ENCODE measurements at regions not wholly inside any gene's neighbourhood (a gene's known extent, or its start where the extent isn't known, plus 50 kb on each side); places are given as distances from the start of the nearest gene placed in this dataset.

DNA sequence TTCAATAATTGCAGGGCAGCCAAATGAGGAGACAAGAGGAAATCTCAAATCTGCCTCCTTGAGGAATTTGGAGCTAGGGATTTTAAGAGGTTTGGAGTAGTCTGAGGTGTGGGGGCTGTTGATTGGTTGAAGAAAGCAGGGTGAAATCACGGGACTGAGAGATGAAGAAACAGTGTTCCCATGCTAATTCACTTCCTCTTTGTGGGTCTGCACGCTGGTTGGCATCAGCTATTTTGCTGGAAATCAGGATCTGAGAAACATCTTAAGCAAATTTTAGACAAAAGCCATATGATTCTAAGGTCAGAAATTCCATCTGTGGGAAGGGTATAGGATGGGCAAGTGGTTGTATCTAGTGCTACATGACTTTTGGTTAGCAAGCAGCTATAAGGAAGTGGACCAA, 107.1 kb upstream of the PAXBP1 start:
- no peak for ATAC-seq
- no peak for DNase-seq (ENCODE audit: low spot score)

DNA sequence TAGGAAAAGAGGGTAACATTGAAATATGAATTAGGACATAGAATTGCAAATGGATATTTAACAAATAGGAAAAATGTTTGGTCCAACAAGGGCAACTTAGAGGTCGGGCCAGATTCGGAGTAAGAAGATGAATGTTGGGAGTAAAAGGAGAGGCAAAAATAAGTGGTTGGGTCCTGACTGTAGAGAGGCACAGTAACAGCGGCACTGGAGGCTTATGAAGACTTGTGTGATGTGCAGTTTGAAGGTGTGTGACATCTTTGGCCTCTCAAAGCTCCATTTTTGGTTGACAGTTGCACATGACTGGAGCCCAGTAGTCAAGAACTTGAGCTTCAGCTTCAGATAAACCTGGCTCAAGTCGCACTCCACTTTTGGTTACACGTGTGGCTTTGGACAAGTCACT, 109.9 kb upstream of the PAXBP1 start:
- DNase-seq (ENCODE audit: low spot score) (no peak), ATAC-seq (no peak)

DNA sequence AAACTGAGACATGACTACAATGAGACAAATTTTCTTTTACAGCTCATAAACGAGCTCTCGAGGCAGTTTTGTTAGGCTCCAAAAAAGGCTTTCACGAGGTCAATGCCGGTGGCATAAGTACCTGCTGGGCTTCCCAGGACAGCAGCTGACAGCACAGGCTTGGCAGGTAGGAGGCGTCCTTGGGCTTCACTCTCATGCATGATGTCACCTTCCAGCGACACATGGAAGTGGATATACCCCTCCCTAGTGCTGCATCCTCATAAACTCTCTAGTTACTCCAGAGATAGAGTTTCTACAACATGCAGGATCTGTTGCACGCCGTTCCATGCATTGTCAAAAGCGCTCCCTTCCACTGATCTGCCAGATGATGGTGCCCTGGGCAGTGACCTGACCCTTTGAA, 112.5 kb upstream of the PAXBP1 start:
- ATAC-seq, result no peak
- DNase-seq (ENCODE audit: low spot score), result no peak

DNA sequence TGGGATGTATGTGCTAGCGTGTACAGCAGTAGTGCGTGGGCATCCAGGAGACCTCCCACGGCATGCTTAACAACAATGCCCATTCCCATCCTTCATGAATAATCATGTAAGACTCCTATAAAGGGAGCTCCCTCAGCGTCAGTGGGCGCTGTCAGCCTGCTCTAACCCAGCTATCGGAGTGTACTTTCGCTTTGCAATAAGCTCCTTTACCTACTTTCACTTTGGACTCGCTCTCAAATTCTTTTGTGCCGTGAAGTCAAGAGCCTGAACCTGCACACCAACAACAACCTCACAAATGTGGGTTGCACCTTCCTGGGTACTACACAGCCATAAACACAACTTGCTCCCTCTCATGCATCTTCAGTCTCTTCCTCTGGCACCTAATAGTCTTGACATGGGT, 114.8 kb upstream of the PAXBP1 start:
- ATAC-seq (peak; percentile 48), DNase-seq (ENCODE audit: low spot score) (no peak)

DNA sequence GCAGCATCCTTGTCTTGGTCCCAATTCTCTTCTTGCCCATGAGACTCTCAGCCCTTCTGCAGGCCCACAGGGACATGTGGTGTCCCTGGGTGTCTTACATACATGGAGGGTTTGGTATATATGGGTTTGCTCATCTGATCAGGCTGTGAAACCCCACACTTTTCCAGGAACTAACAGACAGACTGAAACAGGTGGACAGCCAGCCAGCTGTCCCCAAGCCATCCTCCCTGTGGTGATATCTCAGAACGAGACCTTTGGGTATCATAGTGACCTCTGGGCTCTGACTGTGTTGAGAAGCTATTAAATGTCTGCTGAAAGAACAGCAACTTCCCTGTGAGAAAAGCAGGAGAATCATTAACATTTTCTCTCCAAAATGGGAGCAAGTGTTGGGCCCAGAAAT, 115.5 kb upstream of the PAXBP1 start:
- ATAC-seq, result no peak
- DNase-seq (ENCODE audit: low spot score), result no peak

DNA sequence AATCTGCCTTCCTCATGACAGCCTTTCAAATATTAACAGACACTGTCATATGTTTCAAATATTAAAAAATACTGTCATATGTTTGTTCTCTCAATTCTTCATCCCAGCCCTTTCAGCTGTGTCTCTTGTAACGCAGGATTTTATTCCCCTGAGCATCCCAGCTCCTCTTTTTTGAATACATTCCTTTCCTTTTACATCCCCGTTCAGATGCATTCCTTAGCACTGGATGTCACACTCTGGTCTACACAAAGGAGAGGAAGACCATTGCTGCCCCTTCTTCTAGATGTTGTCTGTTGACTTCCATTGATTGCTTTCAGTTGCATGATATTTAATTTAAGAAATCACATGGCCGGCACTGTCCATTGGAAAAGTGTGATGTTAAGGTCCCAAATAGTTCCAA, 117.4 kb upstream of the PAXBP1 start:
- no peak for ATAC-seq

DNA sequence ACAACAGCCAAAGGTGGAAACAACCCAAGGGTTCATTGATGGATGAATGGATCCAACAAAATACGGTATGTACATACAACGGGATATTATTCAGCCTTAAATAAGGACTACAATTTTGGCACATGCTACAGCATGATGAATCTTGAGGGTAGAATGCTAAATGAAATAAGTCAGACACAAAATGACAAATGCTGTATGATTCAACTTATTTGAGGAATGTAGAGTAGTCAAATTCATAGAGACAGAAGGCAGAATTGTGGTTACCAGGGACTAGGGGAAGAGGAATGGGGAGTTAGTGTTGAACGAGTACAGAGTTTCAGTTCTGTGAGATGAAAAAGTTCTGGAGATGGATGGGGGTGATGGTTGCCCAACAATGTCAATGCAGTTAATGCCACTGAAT, 118.0 kb upstream of the PAXBP1 start:
- DNase-seq (ENCODE audit: low spot score), result no peak

More for the DNA sequence above, 117.4 kb upstream of the PAXBP1 start:
- DNase-seq (ENCODE audit: low spot score), result no peak

DNA sequence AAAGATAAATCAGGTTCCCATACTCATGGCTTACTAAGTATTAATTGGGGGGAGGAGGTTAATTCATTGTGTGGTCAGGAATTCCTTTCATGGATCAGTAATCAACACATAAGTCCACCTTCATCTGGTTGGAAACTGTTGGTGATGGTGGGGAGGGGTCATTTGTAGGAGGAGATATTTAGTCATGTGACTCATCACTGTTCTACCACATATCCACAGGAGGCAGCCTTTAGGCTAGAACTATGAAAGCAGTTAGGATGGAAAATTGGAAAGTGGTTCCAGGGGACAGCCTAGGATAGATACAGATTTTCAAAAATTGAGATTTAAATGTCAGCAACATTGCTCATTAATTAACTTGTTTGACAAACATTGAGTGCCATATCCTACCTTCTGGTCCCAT, 122.8 kb upstream of the PAXBP1 start:
- no peak for DNase-seq (ENCODE audit: low spot score)
- no peak for ATAC-seq

More for the DNA sequence above, 118.0 kb upstream of the PAXBP1 start:
- no peak for ATAC-seq

DNA sequence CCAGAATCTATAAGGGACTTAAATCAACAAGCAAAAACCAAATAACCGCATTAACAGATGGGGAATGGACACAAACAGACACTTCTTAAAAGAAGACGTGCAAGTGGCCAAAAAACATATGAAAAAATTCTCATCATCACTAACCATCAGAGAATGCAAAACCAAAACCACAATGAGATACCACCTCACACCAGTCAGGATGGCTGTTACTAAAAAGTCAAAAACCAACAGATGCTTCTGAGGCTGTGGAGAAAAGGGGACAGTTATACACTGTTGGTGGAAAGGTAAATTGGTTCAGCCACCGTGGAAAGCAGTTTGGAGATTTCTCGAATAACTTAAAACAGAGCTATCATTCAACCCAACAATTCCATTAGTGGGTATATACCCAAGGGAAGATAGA, 124.9 kb upstream of the OLIG2 start:
- DNase-seq (ENCODE audit: low spot score), result no peak
- no peak for ATAC-seq

DNA sequence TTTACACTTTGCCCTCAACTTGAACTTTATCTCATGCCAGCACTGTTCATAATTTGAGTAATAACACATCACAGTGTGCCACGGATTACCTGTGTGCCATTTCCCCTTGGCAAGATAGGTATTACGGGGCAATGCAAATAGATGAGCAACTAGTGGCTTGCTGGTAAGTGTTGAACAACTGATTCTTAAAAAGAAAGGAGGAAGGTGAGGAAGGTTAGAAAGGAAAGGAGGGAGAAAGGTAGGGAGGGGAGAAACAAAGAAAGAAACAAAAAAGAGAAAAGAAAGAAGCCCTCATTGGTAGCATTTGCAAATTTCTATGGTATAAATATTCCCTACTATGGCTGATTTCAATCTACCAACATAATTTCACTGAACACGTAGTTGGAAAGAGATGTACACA, 118.2 kb upstream of the OLIG2 start:
- DNase-seq (ENCODE audit: low spot score), result no peak
- ATAC-seq, result no peak

DNA sequence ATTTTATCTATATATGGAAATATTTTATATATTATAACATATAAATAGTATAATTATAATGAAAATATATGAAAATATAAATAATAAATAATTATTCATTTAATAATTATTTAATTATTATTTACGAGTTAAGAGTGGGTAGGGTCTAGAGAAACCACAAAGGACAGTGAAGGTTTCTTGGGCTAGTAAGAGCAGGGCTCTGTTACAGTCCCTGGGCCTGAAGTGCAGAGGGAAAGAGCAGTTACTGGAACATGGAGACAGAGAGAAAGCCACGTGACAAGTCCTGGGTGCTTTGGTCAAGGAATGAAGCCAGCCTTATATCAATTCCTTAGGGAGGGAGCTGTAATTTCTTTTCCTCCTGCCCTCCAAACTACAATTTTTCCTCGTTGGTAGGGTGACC, 117.2 kb upstream of the OLIG2 start:
- no peak for ATAC-seq
- no peak for DNase-seq (ENCODE audit: low spot score)

DNA sequence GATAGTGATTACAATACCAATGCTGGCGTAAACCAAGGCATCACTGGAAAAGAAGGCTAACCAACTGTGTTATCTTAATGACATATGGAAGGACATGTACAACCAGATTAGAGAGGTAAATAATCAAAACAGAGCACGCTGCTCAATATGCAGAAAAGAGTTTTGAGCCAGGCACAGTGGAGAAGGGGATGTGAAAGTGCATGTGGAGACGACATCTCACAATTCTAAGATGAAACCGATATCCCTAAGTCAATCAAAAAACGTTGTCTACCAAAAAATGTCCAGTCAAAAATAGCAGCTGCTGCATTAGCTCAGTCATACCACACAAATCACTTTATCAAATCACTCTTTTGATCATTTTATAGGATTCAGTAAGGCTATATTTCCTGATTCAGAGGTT, 116.3 kb upstream of the OLIG2 start:
- no peak for DNase-seq (ENCODE audit: low spot score)
- no peak for ATAC-seq

DNA sequence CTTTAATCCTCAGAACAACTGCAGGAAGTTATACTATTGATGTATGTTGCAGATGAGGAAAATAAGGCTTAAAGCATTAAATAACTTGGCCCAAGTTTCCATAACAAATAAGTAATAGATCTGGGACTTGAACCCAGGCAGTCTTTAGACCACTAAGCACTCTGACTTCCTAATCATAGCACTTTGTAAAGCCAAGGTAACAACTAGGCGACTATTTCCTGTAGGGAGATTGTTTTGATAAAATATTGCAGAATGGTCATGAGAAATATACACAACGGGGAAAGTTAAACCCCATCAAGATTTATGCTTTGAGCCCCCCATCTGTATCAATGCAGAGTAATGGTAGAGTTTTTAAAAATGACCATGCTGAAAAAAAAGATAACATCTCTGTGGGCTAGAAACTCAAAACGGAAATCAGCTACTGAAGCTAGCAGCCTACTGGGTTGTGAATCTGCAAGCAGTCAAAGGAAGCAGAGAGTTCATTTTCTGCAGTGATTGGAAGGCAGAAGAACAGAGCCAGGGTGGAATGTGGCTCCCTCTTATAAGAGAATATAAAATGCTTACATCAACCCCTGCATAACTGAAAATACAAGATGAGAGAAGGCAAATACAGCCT, 111.2 kb upstream of the OLIG2 start:
- DNase-seq (ENCODE audit: low spot score) (no peak), ATAC-seq (no peak)

DNA sequence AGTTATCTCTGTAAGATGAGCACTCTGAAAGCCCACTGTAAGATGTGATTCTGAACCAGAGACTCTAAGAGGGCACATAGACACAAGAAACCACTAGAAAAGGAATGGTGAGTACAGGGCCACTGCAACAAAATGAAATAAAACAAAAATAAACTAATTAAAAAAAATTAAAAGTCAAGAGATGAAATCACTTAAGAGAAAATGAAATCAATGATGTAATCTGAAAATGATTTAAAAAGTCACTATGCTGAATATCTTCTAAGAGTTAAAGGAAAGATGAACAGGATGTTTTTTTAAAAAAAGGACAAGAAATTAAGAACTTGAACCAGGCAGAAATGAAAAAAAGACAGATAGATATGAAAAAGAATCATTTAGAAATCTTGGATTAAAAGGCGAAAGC, 110.6 kb upstream of the OLIG2 start:
- no peak for DNase-seq (ENCODE audit: low spot score)
- no peak for ATAC-seq

DNA sequence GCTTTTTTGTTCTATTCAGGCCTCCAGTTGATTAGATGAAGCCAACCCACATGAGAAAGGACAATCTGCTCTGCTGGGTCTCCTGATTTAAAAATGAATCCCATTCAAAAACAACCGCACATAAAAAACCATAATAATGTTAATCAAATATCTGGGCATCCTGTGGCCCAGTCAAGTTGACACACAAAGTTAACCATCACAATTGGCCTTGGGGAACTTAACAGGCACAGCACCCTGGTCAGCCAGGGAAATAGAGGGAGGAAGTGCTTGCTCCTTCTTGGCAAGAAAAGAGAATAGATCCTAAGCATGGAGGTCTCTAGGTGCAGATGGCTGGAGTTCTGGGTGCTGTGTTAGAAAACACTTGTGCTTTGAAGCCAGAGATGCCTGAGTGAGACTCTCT, 109.6 kb upstream of the OLIG2 start:
- DNase-seq (ENCODE audit: low spot score) (no peak), ATAC-seq (no peak)

DNA sequence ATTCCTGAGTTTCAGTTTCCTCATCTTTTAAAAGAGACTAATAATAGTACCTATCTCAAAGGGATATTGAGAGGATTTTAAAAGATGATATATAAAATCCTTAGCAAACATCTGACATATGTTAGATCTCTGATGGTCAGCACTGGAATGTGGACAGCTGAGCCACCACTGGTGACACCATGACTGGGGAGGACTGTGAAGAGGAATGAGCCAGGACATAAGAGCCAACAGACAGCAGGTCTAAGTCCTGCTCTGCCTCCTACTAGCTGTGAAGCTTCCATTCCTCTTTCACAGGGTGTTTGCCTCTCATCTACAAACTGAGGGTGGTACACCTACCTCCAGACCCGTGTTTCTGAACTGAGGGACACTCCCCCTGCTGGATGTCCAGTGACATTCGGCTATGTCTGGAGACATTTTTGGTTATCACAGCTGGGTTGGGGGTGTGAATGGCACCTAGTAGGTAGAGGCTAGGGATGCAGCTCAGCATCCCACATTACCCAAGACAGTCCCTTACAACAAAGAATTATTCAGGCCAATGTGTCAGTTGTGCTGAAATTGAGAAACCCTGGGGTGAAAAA, 109.1 kb upstream of the OLIG2 start:
- DNase-seq (ENCODE audit: low spot score) (no peak), ATAC-seq (no peak)

DNA sequence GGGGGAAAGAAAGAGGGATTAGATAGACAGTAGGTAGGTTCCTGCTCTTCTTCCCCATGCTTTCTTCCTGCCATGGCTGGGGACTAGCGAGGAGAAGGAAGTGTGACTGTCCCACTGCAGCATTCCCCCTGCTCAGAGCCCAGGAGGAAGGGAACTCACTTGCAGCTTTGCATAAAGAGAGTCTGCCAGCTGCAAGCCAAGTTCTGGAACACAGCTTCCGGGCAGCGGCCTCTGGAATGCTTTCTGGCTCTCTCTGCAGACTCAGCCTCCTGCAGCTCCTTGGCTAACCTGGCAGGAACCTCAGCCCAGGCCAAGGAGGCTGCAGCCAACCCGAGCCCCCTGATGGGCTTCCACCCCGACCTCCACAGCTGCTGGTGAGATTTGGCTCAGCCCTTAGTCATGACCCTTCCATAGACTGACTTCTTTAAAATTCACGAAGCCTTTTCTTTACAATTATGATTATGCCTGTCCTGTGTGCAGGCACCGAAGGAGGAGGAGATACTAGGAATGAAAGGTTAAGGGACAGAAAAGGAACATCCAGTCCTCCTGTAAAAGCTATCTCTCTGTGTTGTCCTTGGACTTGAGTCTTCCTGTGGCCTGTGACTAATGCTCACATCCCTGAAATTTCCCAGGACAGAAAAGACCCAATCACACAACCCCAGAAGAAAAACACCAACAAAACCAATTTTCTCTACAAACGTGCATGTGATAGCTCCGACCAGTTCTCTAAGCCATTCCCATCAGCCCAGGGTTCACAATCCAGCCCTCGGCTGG, 108.2 kb upstream of the OLIG2 start:
- DNase-seq (ENCODE audit: low spot score) (no peak), ATAC-seq (peak; percentile 24)

DNA sequence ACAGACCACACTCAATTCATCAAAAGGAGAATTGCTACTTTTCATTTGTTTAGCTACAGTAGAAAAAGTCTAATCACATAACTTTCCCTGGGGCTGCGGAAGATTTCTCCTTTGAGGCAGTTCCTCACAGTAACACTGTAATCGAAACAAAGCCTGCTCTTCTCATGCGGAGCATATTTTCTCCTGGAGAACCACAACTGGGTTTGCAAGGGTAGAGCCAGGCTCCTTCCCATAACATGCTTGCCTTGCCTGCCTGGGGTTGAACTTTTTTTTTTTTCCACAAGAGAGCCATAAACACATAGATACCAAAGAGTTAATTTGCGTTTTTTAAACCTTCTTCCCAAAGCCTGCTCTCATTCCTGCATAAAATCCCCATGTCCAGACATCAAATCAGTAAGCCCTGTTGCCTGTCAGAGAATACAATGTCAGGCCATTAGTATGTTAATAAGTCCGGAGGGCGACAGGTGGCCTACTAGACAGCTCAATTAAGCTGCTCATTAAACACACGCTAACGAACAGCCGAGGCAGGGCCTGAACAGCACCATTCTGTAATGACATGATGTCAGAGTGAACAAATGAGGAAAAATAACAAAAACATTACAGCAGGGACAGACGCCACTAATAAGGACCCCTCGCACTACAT, 107.1 kb upstream of the OLIG2 start:
- DNase-seq (ENCODE audit: low spot score), result no peak
- ATAC-seq, result no peak

DNA sequence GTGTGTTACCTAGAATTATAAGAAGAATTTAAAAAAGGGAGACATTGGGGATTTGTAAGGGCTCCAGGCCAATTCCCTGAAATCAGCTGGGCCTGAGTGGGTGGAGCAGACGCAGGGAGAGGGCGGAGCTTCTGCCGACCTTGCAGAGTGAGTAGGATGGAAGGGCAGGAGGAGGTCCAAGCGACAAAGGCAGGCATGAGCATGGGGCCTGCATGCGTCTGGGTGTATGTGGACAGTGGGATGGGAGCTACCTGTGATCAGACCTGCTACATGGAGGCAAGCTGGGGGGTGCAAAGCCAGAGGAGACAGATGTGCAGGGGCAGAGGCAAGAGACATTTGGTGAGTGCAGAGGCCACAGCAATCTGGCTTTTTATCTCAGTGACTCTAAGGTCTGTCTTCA, 105.3 kb upstream of the OLIG2 start:
- ATAC-seq (no peak), DNase-seq (ENCODE audit: low spot score) (no peak)

DNA sequence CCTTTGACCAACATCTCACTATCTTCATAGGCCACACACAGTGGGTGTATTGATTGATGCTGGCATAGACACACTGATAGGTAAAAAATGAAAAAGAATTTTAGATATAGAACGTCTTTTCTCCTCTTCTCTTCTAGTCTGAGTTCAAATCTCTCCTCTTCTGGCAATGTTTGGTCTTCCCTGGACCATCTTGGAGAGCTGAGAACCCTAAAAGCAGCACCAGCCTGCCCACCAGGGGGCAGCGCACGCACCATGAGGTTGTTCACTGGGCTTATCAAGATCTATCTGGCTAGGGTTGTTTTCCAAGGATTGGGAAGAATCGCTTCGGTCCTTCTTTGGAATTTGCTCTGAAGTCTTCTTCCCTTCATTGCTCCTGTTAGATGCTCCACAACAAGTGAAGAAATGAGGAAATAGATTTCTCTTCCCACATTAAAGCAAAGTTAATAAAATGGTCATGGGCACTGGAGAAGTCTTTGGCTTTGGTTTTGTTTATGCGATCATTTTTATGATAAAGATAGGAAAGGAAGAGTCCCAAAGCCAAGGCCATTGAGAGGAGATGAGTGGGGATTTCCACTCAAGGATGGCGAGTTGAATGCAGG, 104.0 kb upstream of the OLIG2 start:
- no peak for DNase-seq (ENCODE audit: low spot score)
- peak; percentile 53 for ATAC-seq

DNA sequence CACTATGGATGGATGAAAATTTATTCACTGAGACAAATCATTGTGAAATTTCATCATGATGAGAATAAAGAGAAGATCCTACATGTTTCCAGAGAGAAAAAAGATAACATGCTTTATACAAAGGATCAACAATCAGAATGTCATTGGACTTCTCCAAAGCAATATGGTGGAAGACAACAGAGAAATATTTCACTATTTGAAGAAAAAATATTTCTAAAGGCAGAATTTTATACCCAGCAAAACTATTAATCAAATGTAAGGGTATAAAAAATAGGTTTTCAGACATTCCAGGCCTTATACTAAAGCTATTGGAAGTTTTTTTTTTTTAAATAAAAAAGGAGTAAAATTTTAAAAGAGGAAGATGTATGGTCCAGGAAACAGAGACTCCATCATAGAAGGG, 100.6 kb upstream of the OLIG2 start:
- no peak for DNase-seq (ENCODE audit: low spot score)
- no peak for ATAC-seq

DNA sequence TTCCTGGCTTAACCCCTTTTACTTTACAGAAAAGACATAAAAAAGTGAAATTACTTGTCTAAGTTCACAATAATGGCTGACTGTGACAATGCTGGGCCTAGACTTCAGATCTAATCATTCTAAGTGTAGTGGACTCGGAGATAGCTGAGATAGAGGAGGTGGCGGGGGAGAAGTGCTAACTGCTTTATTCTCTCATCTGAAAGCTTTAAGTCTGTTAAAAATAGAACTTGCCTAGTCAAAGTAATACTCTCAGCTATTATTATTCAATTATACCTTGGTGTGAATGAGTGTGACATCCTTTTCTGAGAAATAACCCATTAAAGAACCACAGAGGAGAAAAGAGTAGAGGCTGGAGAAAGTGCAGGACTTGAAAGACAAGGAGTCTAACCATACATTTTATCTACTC, 96.1 kb upstream of the OLIG2 start:
- DNase-seq (ENCODE audit: low spot score) (no peak), ATAC-seq (no peak)

All from left lobe of liver (tissue), 2 donors.